Heart right ventricle (tissue), 16 donors: ENCODE measurements at regions not wholly inside any gene's neighbourhood (a gene's known extent, or its start where the extent isn't known, plus 50 kb on each side); places are given as distances from the start of the nearest gene placed in this dataset.
A peak's percentile ranks its signal among the peaks of the same experiment; 100 is the strongest.
"Not testable (repeated sequence)": the region's sequence is repeated elsewhere in the genome, so short reads cannot be mapped to it uniquely, and the experiment has no call there.

Source experiments
- ATAC-seq, 8 donors: fragments of 200-7000 bp; cut with Tn5 transposase; one replicate each; pipeline ENCODE4 v1.9.1; 2020; ENCODE audit warnings: mild to moderate bottlenecking in 8 of 8, moderate library complexity in 8 of 8, moderate number of reproducible peaks in 1 of 8
- DNase-seq, 2 donors: peaks; one replicate each; pipeline ENCODE4 v3.0.0-alpha.2; 2020
- H3K27ac ChIP-seq, 10 donors: fragments of 200-600 bp; sonication (generic) in 2 of 10; one replicate each; pipeline versions ENCODE4 v1.5.0 to v1.8.0; 2020 to 2022; ENCODE audit warnings: mild to moderate bottlenecking in 3 of 10
- H3K27me3 ChIP-seq, 7 donors: fragments of 200-600 bp; one replicate each; pipeline ENCODE4 v1.8.0; 2021 to 2022; ENCODE audit warnings: mild to moderate bottlenecking in 2 of 7
- H3K36me3 ChIP-seq, 9 donors: fragments of 200-600 bp; sonication (generic) in 1 of 9; one replicate each; pipeline versions ENCODE4 v1.5.0 to v1.8.0; 2020 to 2022; ENCODE audit warnings: mild to moderate bottlenecking in 2 of 9
- H3K4me1 ChIP-seq, 9 donors: fragments of 200-600 bp; sonication (generic) in 1 of 9; one replicate each; pipeline versions ENCODE4 v1.5.0 to v1.8.0; 2020 to 2022; ENCODE audit warnings: mild to moderate bottlenecking in 4 of 9
- H3K4me3 ChIP-seq, 10 donors: fragments of 200-600 bp; sonication (generic) in 2 of 10; one replicate each; pipeline versions ENCODE4 v1.5.0 to v1.8.0; 2020 to 2022; ENCODE audit warnings: mild to moderate bottlenecking in 7 of 10, moderate library complexity in 2 of 10
- H3K9me3 ChIP-seq, 11 donors: fragments of 200-600 bp in 10 of 11; sonication (generic) in 2 of 11; one replicate each; pipeline versions ENCODE4 v1.5.0 to v1.8.0; 2013 to 2022; ENCODE audit warnings: mild to moderate bottlenecking in 2 of 11, control low read depth in 1 of 11, moderate library complexity in 1 of 11
- CTCF ChIP-seq, 9 donors: fragments of 200-600 bp; sonication (generic) in 2 of 9; IDR thresholded peaks; one replicate each; pipeline versions ENCODE4 v1.5.0 to v1.8.0; 2021 to 2022; ENCODE audit warnings: antibody characterized with exemption in 9 of 9, mild to moderate bottlenecking in 5 of 9, moderate library complexity in 1 of 9
- WGBS, 2 donors: extraction: QIAGEN DNeasy Blood & Tissue Kit; methylation state at CpG; one replicate each; pipeline ENCODE4 v1.1.7; 2013; ENCODE audit warnings: inconsistent platforms in 1 of 2; 5-methylcytosine and 5-hydroxymethylcytosine counted together
- intact Hi-C, 10 donors: fragments of 100-400 bp; cut with DNase I; formaldehyde crosslinking; loops; one replicate each; pipeline versions ENCODE4 v1.11.1 to v1.14.2; 2022
- donor health status: Arrhythmogenic right ventricular cardiomyopathy.
- donor health status: ischemic (EF 13 %, LVEDD 7.1; RV severe dilation, severe dysfunction).
- donor health status: healthy with polysubstance abuse.
- donor health status: DM: no; HTN: yes; CAD: no.
- donor health status: DM: no; HTN: no; CAD: no.
- donor health status: ischemic (EF 25% LVEDD 6.9; RV normal size, moderate dysfunction).
- donor health status: ischemic (EF 25% LVEDD 5.7; RV mildly dilated, moderate dysfunction).
- donor health status: healthy.
- donor health status: DM: yes; HTN: yes; CAD: no.
- donor health status: Ischemic cardiomyopathy.
- donor health status: ischemic (EF 35%, LVEDD 5.7; RV mildly dilated, moderate dysfunction).
- donor health status: nonischemic (EF 11% LVEDD 7.7; RV severe dilation, severe dysfunction).
- donor health status: DM: yes; HTN: yes; CAD: no.
- donor health status: PGD.
- donor health status: ischemic (EF 29% LVEDD 5.4; RV normal size, mild dysfunction).
- donor health status: nonischemic (EF 23%, LVEDD 6.1; RV moderate dilation, normal function).

DNA sequence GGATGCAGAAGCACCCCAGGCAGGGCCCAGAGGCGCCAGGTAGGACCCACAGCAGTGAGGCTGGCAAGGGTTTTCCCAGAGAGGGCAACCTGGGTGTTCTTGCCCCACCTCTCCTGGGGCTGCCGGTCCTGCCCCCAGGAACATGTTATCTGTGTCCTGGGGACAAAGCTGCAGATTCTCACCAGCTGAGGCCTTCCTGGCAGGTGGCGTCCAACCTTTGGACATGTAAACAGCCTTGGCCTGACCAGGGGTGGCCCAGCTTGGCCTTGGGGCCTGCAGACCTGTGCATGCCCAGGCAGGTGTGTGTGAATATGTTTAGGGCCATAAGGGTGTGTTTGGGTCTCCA is 101.8 kb upstream of the LARP1 start:
- DNase-seq = no peak

DNA sequence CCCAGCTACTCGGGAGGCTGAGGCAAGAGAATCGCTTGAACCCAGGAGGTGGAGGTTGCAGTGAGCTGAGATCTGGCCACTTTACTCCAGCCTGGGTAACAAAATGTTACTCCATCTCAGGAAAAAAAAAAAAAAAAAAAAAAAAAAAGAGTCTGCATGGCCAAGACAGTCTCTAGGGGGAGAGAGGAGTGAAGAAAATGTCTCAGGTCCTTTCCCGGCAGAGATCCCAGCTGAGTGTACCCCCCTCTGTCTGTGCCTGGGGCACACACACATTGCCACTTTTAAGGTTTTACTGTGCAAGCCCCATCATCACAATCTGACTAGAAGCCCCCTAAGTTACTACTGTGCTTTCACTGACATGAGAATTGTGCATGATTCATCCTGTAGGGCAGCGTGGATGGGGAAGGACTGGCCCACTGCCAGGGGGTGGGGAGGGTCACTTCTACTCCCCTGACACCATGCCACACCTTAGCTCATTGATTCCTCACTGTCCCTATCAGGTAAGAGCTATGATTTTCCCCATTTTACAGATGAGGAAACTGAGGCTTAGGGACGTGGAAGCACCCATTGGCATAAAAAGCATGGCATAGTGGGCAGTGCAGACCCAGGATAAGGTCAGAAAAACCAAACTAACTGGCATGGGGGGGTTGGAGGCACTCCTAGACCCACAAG is 102.3 kb upstream of the LARP1 start:
- Histone ChIP-seq H3K4me3 (no peak overlapping the region), H3K27me3 (peaks cover 0 to 10% (median 3%) of the 10 kb centered on the region in 7 donors), H3K36me3 (no peaks in the 10 kb centered on the region), H3K4me1 (peaks cover 6 to 29% (median 22%) of the 10 kb centered on the region in 9 donors), H3K9me3 (no peaks in the 10 kb centered on the region), H3K27ac (no peak overlapping the region)
- DNase-seq = no peak
- WGBS, 2 donors = 76 to 80% methylated on average over 5 of the region's 5 CpGs
- ATAC-seq = peak in 1 of 8 donors; percentile 9
- TF ChIP-seq CTCF (IDR thresholded peaks at IDR 0.05) = no peak
- intact Hi-C loops = loop anchor here in 5 of 10 donors (2.0 to 10.0 kb wide), 4 partner anchors 102 to 262 kb away; partner anchors contain the start of gene LARP1 (in 1 of the 5)

More for the DNA sequence above, 101.8 kb upstream of the LARP1 start:
- peak overlapping the region in 5 of 10 donors; percentile 45 to 73 (median 68) for H3K27ac ChIP-seq
- intact Hi-C loops = loop anchor here in 5 of 10 donors (2.0 to 10.0 kb wide), 4 partner anchors 101 to 261 kb away; partner anchors contain the start of gene LARP1 (in 1 of the 5)
- TF ChIP-seq CTCF (IDR thresholded peaks at IDR 0.05) = no peak
- H3K9me3 ChIP-seq = no peaks in the 10 kb centered on the region
- no peak overlapping the region for H3K4me3 ChIP-seq
- WGBS, 2 donors = 89 to 94% methylated on average over 3 of the region's 3 CpGs
- no peaks in the 10 kb centered on the region for H3K36me3 ChIP-seq
- peaks cover 6 to 26% (median 22%) of the 10 kb centered on the region in 9 donors for H3K4me1 ChIP-seq
- peaks cover 0 to 5% (median 0%) of the 10 kb centered on the region in 7 donors for H3K27me3 ChIP-seq
- ATAC-seq = no peak

GRCh38 chr5:154651795-154652194 is 103.4 kb upstream of the LARP1 start:
- not testable (repeated sequence) for H3K4me3 ChIP-seq, H3K9me3 ChIP-seq, ATAC-seq, DNase-seq, H3K36me3 ChIP-seq, H3K27ac ChIP-seq
- 94 to 95% methylated on average over 5 of the region's 5 CpGs for WGBS, 2 donors
- peaks cover 0 to 17% (median 6%) of the 10 kb centered on the region in 7 donors for H3K27me3 ChIP-seq
- intact Hi-C loops = loop anchor here in 8 of 10 donors (2.0 to 10.0 kb wide), 5 partner anchors 103 to 263 kb away; partner anchors contain the start of gene LARP1 (in 1 of the 8)
- H3K4me1 ChIP-seq = peaks cover 9 to 38% (median 31%) of the 10 kb centered on the region in 9 donors

GRCh38 chr5:154648706-154649105 is 106.5 kb upstream of the LARP1 start:
- Histone ChIP-seq H3K27me3 (peaks cover 0 to 22% (median 6%) of the 10 kb centered on the region in 7 donors), H3K4me1 (peaks cover 3 to 22% (median 15%) of the 10 kb centered on the region in 9 donors), H3K27ac (no peak overlapping the region), H3K4me3 (no peak overlapping the region), H3K9me3 (peaks cover 0 to 5% (median 0%) of the 10 kb centered on the region in 11 donors), H3K36me3 (no peaks in the 10 kb centered on the region)
- 88 to 91% methylated on average over 9 of the region's 9 CpGs for WGBS, 2 donors
- no peak for TF ChIP-seq CTCF (IDR thresholded peaks at IDR 0.05)
- intact Hi-C loops = no loop called here
- DNase-seq = no peak
- peak in 1 of 8 donors; percentile 38 for ATAC-seq

DNA sequence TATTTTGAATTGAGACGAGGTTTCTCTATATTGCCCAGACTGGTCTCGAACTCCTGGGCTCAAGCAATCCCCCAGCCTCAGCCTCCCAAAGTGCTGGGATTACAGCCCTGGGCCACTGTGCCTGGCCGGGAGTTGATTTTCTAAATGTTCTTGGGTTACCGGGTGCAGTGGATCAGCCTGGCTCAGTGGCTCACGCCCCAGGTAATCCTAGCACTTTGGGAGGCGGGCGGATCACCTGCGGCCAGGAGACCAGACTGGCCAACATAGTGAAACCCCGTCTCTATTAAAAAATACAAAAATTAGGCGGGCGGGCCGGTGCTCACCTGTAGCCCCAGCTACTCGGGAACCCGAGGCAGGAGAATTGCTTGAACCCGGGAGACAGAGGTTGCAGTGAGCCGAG is 106.9 kb upstream of the LARP1 start:
- H3K4me1 ChIP-seq = peaks cover 3 to 21% (median 11%) of the 10 kb centered on the region in 9 donors
- intact Hi-C loops = no loop called here
- no peak for ATAC-seq
- no peak for DNase-seq
- no peak for TF ChIP-seq CTCF (IDR thresholded peaks at IDR 0.05)
- WGBS, 2 donors = 95 to 96% methylated on average over 16 of the region's 16 CpGs
- no peak overlapping the region for H3K4me3 ChIP-seq
- H3K27me3 ChIP-seq = peaks cover 0 to 22% (median 6%) of the 10 kb centered on the region in 7 donors
- peaks cover 0 to 9% (median 0%) of the 10 kb centered on the region in 11 donors for H3K9me3 ChIP-seq
- no peak overlapping the region for H3K27ac ChIP-seq
- H3K36me3 ChIP-seq = no peaks in the 10 kb centered on the region
